GM12878 (cell line): ENCODE measurements at regions not wholly inside any gene's neighbourhood (a gene's known extent, or its start where the extent isn't known, plus 50 kb on each side); places are given as distances from the start of the nearest gene placed in this dataset.

Source experiments
- ATAC-seq: fragments of 200-7000 bp; cut with Tn5 transposase; 3 replicates; pipeline ENCODE4 v1.9.1; 2020; ENCODE audit warnings: mild to moderate bottlenecking, moderate library complexity
- BruUV-seq: library from RNA; stranded (reverse); fragments of 400-500 nt; replicated peaks from 2 replicates; lab custom pipeline; 2021; lab: Mats Ljungman, UMichigan
- CTCF ChIA-PET: fragments of 300-600 bp; sonication (Branson Sonifier 250); formaldehyde crosslinking; extraction: SDS; loops from one replicate; lab custom pipeline; 2021; ENCODE audit warnings: inconsistent platforms; lab: Yijun Ruan, JAX
- POLR2A ChIA-PET: fragments of 350-600 bp; formaldehyde crosslinking; extraction: SDS; loops from one replicate; lab custom pipeline; 2021; ENCODE audit warnings: inconsistent platforms; lab: Charles Lee
- RAD21 ChIA-PET: fragments of 300-600 bp; sonication (Branson Sonifier 250); formaldehyde crosslinking; loops from one replicate; lab custom pipeline; 2023; ENCODE audit warnings: antibody characterized with exemption; ENCODE audit not compliant: unreplicated experiment; lab: Charles Lee
- SMC1A ChIA-PET: fragments of 300-600 bp; sonication (Branson Sonifier 250); formaldehyde crosslinking; loops from one replicate; lab custom pipeline; 2023; ENCODE audit not compliant: unreplicated experiment, uncharacterized antibody; lab: Charles Lee
- DNase-seq: peaks from one replicate; pipeline ENCODE4 v3.0.0-alpha.2; 2011; ENCODE audit warnings: low read depth, low spot score
- FAIRE-seq: peaks from 3 replicates; lab custom pipeline; 2011; peaks lifted over from hg19 to GRCh38; lab: Jason Lieb, UNC
- H2AFZ ChIP-seq: 2 replicates; pipeline ENCODE4 v1.6.0; 2011; ENCODE audit warnings: low read depth, low read length, control low read depth; ENCODE audit not compliant: control insufficient read depth
- H3K27ac ChIP-seq: 2 replicates; pipeline ENCODE4 v1.5.1; 2011; ENCODE audit warnings: control low read depth; ENCODE audit not compliant: control insufficient read depth, insufficient read depth
- H3K27me3 ChIP-seq, 2 experiments: replicated peaks in 1 of 2; 2 replicates each; pipeline versions ENCODE4 v1.6.0 to v1.6.1; 2011; ENCODE audit warnings: low read length in 1 of 2; ENCODE audit not compliant: control insufficient read depth in 2 of 2, insufficient read depth in 2 of 2
- H3K36me3 ChIP-seq, 2 experiments: 2 replicates each; pipeline ENCODE4 v1.5.1; 2011; ENCODE audit warnings: low read length in 1 of 2; ENCODE audit not compliant: control insufficient read depth in 2 of 2, insufficient read depth in 2 of 2
- H3K4me1 ChIP-seq: 2 replicates; pipeline ENCODE4 v1.6.1; 2011; ENCODE audit warnings: mild to moderate bottlenecking, low read length, moderate library complexity, mixed read lengths; ENCODE audit not compliant: control insufficient read depth, insufficient read depth
- H3K4me2 ChIP-seq: 2 replicates; pipeline ENCODE4 v1.6.0; 2011; ENCODE audit warnings: control low read depth; ENCODE audit not compliant: control insufficient read depth, insufficient read depth
- H3K4me3 ChIP-seq: fragments of 200-600 bp; sonication (generic); 2 replicates; pipeline ENCODE4 v1.5.1; 2016
- H3K79me2 ChIP-seq: 2 replicates; pipeline ENCODE4 v1.6.0; 2011; ENCODE audit warnings: low read length; ENCODE audit not compliant: control insufficient read depth, insufficient read depth
- H3K9ac ChIP-seq: 2 replicates; pipeline ENCODE4 v1.8.0; 2011; ENCODE audit warnings: low read length, control low read depth, mixed read lengths; ENCODE audit not compliant: control insufficient read depth, insufficient read depth
- H3K9me3 ChIP-seq: replicated peaks from 3 replicates; pipeline ENCODE4 v1.5.1; 2011; ENCODE audit warnings: mild to moderate bottlenecking, low read length; ENCODE audit not compliant: control insufficient read depth, insufficient read depth
- H4K20me1 ChIP-seq: 2 replicates; pipeline ENCODE4 v1.6.0; 2011; ENCODE audit not compliant: control insufficient read depth, insufficient read depth
- ATF2 ChIP-seq: IDR thresholded peaks from 2 replicates; pipeline ENCODE4 v1.6.1; 2012; ENCODE audit warnings: low read length, inconsistent platforms
- CHD1 ChIP-seq: IDR thresholded peaks from 2 replicates; pipeline ENCODE4 v1.6.1; 2012; ENCODE audit warnings: low read depth, low read length, improper control_type of control experiment
- CTCF ChIP-seq, 3 experiments: IDR thresholded peaks in 2 of 3; conservative IDR thresholded peaks in 1 of 3; 2 replicates each; pipeline ENCODE4 v1.5.1; 2011; ENCODE audit warnings: low read depth in 3 of 3, low read length in 3 of 3, mild to moderate bottlenecking in 3 of 3, control low read depth in 2 of 3, moderate library complexity in 2 of 3, inconsistent platforms in 1 of 3, mixed read lengths in 1 of 3; ENCODE audit not compliant: control insufficient read depth in 2 of 3, insufficient read depth in 1 of 3; ENCODE audit errors: extremely low read depth in 1 of 3
- E2F8 ChIP-seq: fragments of 450-650 bp; IDR thresholded peaks from 2 replicates; pipeline ENCODE4 v1.6.1; 2018; ENCODE audit warnings: mild to moderate bottlenecking, low read depth, moderate library complexity; ENCODE audit not compliant: partially characterized antibody
- FOXM1 ChIP-seq: IDR thresholded peaks from 2 replicates; pipeline ENCODE4 v1.6.1; 2012; ENCODE audit warnings: low read depth, mild to moderate bottlenecking, inconsistent platforms, low read length, moderate library complexity
- GATAD2B ChIP-seq: fragments of 450-650 bp; conservative IDR thresholded peaks from 2 replicates; pipeline ENCODE4 v1.6.1; 2017; ENCODE audit warnings: low read depth, mild to moderate bottlenecking, moderate library complexity
- HDAC6 ChIP-seq: fragments of 200-600 bp; sonication (generic); IDR thresholded peaks from one replicate; pipeline ENCODE4 v1.8.0; 2017; ENCODE audit warnings: antibody characterized with exemption; ENCODE audit not compliant: unreplicated experiment
- IKZF2 ChIP-seq, 2 experiments: fragments of 450-650 bp; IDR thresholded peaks; 2 replicates each; pipeline ENCODE4 v1.6.1; 2017; ENCODE audit warnings: mild to moderate bottlenecking in 2 of 2, moderate library complexity in 2 of 2
- KAT2A ChIP-seq: conservative IDR thresholded peaks from 2 replicates; pipeline ENCODE4 v1.6.1; 2011; ENCODE audit warnings: low read depth, low read length; ENCODE audit not compliant: control insufficient read depth
- NR2C2 ChIP-seq: IDR thresholded peaks from 2 replicates; pipeline ENCODE4 v1.6.1; 2011; ENCODE audit warnings: borderline replicate concordance, low read depth; ENCODE audit not compliant: control insufficient read depth, insufficient read length
- RAD51 ChIP-seq: fragments of 450-650 bp; IDR thresholded peaks from 2 replicates; pipeline ENCODE4 v1.6.1; 2016; ENCODE audit warnings: moderate library complexity, mild to moderate bottlenecking, inconsistent platforms
- RFX5 ChIP-seq: IDR thresholded peaks from 2 replicates; pipeline ENCODE4 v1.6.1; 2011; ENCODE audit warnings: low read depth, low read length, improper control_type of control experiment
- SPI1 ChIP-seq: IDR thresholded peaks from 2 replicates; pipeline ENCODE4 v1.6.1; 2011; ENCODE audit warnings: low read depth, mild to moderate bottlenecking, low read length, moderate library complexity, borderline replicate concordance; ENCODE audit not compliant: insufficient read depth
- TCF12 ChIP-seq: IDR thresholded peaks from 2 replicates; pipeline ENCODE4 v1.6.1; 2011; ENCODE audit warnings: low read depth, mild to moderate bottlenecking, low read length
- USF1 ChIP-seq: IDR thresholded peaks from 2 replicates; pipeline ENCODE4 v1.6.1; 2011; ENCODE audit warnings: borderline replicate concordance, low read depth, mild to moderate bottlenecking, moderate library complexity, mixed read lengths, low read length; ENCODE audit not compliant: insufficient read depth; ENCODE audit errors: extremely low read length
- ZNF217 ChIP-seq: fragments of 450-650 bp; IDR thresholded peaks from 2 replicates; pipeline ENCODE4 v1.6.1; 2017; ENCODE audit warnings: antibody characterized with exemption, mild to moderate bottlenecking
- WGBS: methylation state at CpG from one replicate; pipeline ENCODE4 v1.1.6; 2016; ENCODE audit warnings: low lambda C conversion rate; ENCODE audit not compliant: insufficient replicate concordance, insufficient coverage; ENCODE audit errors: missing lambda C conversion rate; 5-methylcytosine and 5-hydroxymethylcytosine counted together
- in situ Hi-C: fragments of 300-500 bp; cut with MboI; formaldehyde crosslinking; loops from 9 replicates; pipeline ENCODE4 v1.14.3; 2018; ENCODE audit warnings: mixed read lengths
- intact Hi-C: fragments of 100-400 bp; cut with micrococcal nuclease; formaldehyde crosslinking; loops from one replicate; pipeline ENCODE4 v1.14.2; 2022; ENCODE audit not compliant: unreplicated experiment

GRCh38 chr14:71733210-71733883 lies 198.9 kb upstream of the RGS6 start:
- ChIA-PET CTCF (interaction anchor here (1.0 to 2.0 kb wide), 5 partner anchors 12 to 595 kb away, joined by 3 to 4 read pairs (median 4); no protein-coding TSS in a partner anchor), SMC1A (interaction anchor here (0.8 to 1.7 kb wide), 4 partner anchors 10 to 409 kb away, joined by 3 to 6 read pairs (median 4); no protein-coding TSS in a partner anchor), POLR2A (no interaction called here), RAD21 (interaction anchor here (0.9 to 1.5 kb wide), 2 partner anchors 580 to 591 kb away, joined by 4 read pairs; no protein-coding TSS in a partner anchor)
- 98% methylated on average over 6 of the region's 6 CpGs for WGBS
- Histone ChIP-seq H3K36me3 (peaks cover 44 to 47% of the 10 kb centered on the region in 2 experiments), H3K9me3 (no peaks in the 10 kb centered on the region), H3K79me2 (no peaks in the 10 kb centered on the region), H3K27me3 (no peaks in the 10 kb centered on the region), H3K4me2 (no peak overlapping the region), H2AFZ (no peak overlapping the region), H4K20me1 (no peaks in the 10 kb centered on the region), H3K27ac (no peak overlapping the region), H3K9ac (no peak overlapping the region), H3K4me3 (no peak overlapping the region), H3K4me1 (no peaks in the 10 kb centered on the region)
- in situ Hi-C loops (no loop called here), intact Hi-C loops (no loop called here)
- ATAC-seq (no peak), DNase-seq (no peak), FAIRE-seq (no peak)
- BruUV-seq = no TSS peak
- TF ChIP-seq HDAC6 (no peak), IKZF2 (IDR thresholded peaks at IDR 0.05) (no peak), GATAD2B (no peak), E2F8 (no peak), ZNF217 (no peak), TCF12 (no peak), RAD51 (no peak), FOXM1 (no peak), NR2C2 (no peak), SPI1 (no peak), USF1 (no peak), CHD1 (no peak), CTCF (IDR thresholded peaks at IDR 0.05 in 2 of 3, conservative IDR thresholded peaks at IDR 0.05 in 1 of 3; ENCODE audit: control insufficient read depth in 2 of 3, extremely low read depth in 1 of 3, insufficient read depth in 1 of 3, low read depth in 3 of 3, low read length in 3 of 3) (no peak), RFX5 (no peak), KAT2A (no peak), ATF2 (no peak)
